H9 (cell line): ENCODE measurements at regions not wholly inside any gene's neighbourhood (a gene's known extent, or its start where the extent isn't known, plus 50 kb on each side); places are given as distances from the start of the nearest gene placed in this dataset.

Experiments
- DNase-seq: peaks from one replicate; pipeline ENCODE4 v3.0.0-alpha.2; 2017
- H2AFZ ChIP-seq: one replicate; pipeline ENCODE4 v1.6.1; 2013; ENCODE audit warnings: mild to moderate bottlenecking, low read length, control low read depth, moderate library complexity
- H2AK5ac ChIP-seq: 2 replicates; pipeline ENCODE4 v1.6.1; 2013; ENCODE audit warnings: low read length, control low read depth, mixed read lengths; ENCODE audit not compliant: insufficient read length
- H2BK120ac ChIP-seq: one replicate; pipeline ENCODE4 v1.6.1; 2013; ENCODE audit warnings: low read depth, mild to moderate bottlenecking, low read length, control low read depth, inconsistent platforms; ENCODE audit not compliant: poor library complexity, severe bottlenecking
- H2BK12ac ChIP-seq: 2 replicates; pipeline ENCODE4 v1.6.1; 2013; ENCODE audit warnings: low read length, control low read depth, mixed read lengths, low read depth; ENCODE audit not compliant: insufficient read length
- H2BK15ac ChIP-seq: 2 replicates; pipeline ENCODE4 v1.6.1; 2013; ENCODE audit warnings: low read depth, low read length, control low read depth
- H2BK20ac ChIP-seq: one replicate; pipeline ENCODE4 v1.6.1; 2013; ENCODE audit warnings: low read depth, mild to moderate bottlenecking, low read length, control low read depth, inconsistent platforms; ENCODE audit not compliant: poor library complexity, severe bottlenecking
- H2BK5ac ChIP-seq: 2 replicates; pipeline ENCODE4 v1.6.1; 2013; ENCODE audit warnings: low read length, control low read depth, mixed read lengths; ENCODE audit not compliant: insufficient read length
- H3K14ac ChIP-seq: 2 replicates; pipeline ENCODE4 v1.6.1; 2013; ENCODE audit warnings: low read length, control low read depth; ENCODE audit not compliant: insufficient read depth
- H3K18ac ChIP-seq: 2 replicates; pipeline ENCODE4 v1.6.1; 2013; ENCODE audit warnings: low read depth, mild to moderate bottlenecking, mixed read lengths, low read length, control low read depth; ENCODE audit not compliant: insufficient read length
- H3K23ac ChIP-seq: 2 replicates; pipeline ENCODE4 v1.6.1; 2013; ENCODE audit warnings: low read length, control low read depth, mixed read lengths, low read depth; ENCODE audit not compliant: insufficient read length
- H3K23me2 ChIP-seq: 2 replicates; pipeline ENCODE4 v1.6.1; 2013; ENCODE audit warnings: low read depth, mild to moderate bottlenecking, mixed read lengths, low read length, control low read depth; ENCODE audit not compliant: insufficient read length, poor library complexity, severe bottlenecking
- H3K27ac ChIP-seq: 2 replicates; pipeline ENCODE4 v1.5.1; 2013; ENCODE audit warnings: low read length, control low read depth, mixed read lengths, low read depth; ENCODE audit not compliant: insufficient read length
- H3K27me3 ChIP-seq: 2 replicates; pipeline ENCODE4 v1.6.1; 2013; ENCODE audit warnings: low read length, control low read depth, inconsistent platforms; ENCODE audit not compliant: insufficient read depth
- H3K4ac ChIP-seq: 2 replicates; pipeline ENCODE4 v1.6.1; 2013; ENCODE audit warnings: low read depth, mild to moderate bottlenecking, control low read depth, inconsistent platforms, low read length, moderate library complexity
- H3K4me1 ChIP-seq: 2 replicates; pipeline ENCODE4 v1.6.1; 2013; ENCODE audit warnings: low read length, control low read depth, inconsistent platforms; ENCODE audit not compliant: insufficient read depth
- H3K4me2 ChIP-seq: 2 replicates; pipeline ENCODE4 v1.6.1; 2013; ENCODE audit warnings: low read length, control low read depth, mixed read lengths; ENCODE audit not compliant: insufficient read length, insufficient read depth
- H3K56ac ChIP-seq: 2 replicates; pipeline ENCODE4 v1.6.1; 2013; ENCODE audit warnings: low read depth, mild to moderate bottlenecking, mixed read lengths, low read length, control low read depth; ENCODE audit not compliant: insufficient read length
- H3K79me1 ChIP-seq: 2 replicates; pipeline ENCODE4 v1.6.1; 2013; ENCODE audit warnings: low read depth, mild to moderate bottlenecking, moderate library complexity, low read length, control low read depth, inconsistent platforms; ENCODE audit not compliant: insufficient read depth, poor library complexity, severe bottlenecking
- H3K79me2 ChIP-seq: 2 replicates; pipeline ENCODE4 v1.6.1; 2013; ENCODE audit warnings: low read length, control low read depth, inconsistent platforms; ENCODE audit not compliant: insufficient read depth
- H3K9ac ChIP-seq: 2 replicates; pipeline ENCODE4 v1.6.1; 2013; ENCODE audit warnings: low read length, control low read depth, mixed read lengths; ENCODE audit not compliant: insufficient read length; ENCODE audit errors: extremely low read depth
- H3K9me3 ChIP-seq: one replicate; pipeline ENCODE4 v1.6.1; 2013; ENCODE audit warnings: low read depth, low read length, inconsistent platforms; ENCODE audit not compliant: control insufficient read depth
- H3T11ph ChIP-seq: one replicate; pipeline ENCODE4 v1.6.1; 2013; ENCODE audit warnings: mild to moderate bottlenecking, low read length, control low read depth, inconsistent platforms
- H4K20me1 ChIP-seq: one replicate; pipeline ENCODE4 v1.6.1; 2013; ENCODE audit not compliant: control insufficient read depth, insufficient read length, insufficient read depth
- H4K5ac ChIP-seq: 2 replicates; pipeline ENCODE4 v1.6.1; 2013; ENCODE audit warnings: low read depth, mild to moderate bottlenecking, mixed read lengths, low read length, control low read depth; ENCODE audit not compliant: insufficient read length
- H4K8ac ChIP-seq: replicated peaks from 2 replicates; pipeline ENCODE4 v1.6.1; 2013; ENCODE audit warnings: low read length, control low read depth, mixed read lengths, low read depth; ENCODE audit not compliant: insufficient read length
- H4K91ac ChIP-seq: 2 replicates; pipeline ENCODE4 v1.6.1; 2013; ENCODE audit warnings: low read depth, mild to moderate bottlenecking, moderate library complexity, mixed read lengths, low read length, control low read depth; ENCODE audit not compliant: insufficient read length
- H3K27ac Mint-ChIP-seq, 3 experiments: 2 replicates in 2 of 3; 3 replicates in 1 of 3; pipeline ENCODE4 v1.8.0; 2020 to 2021; ENCODE audit warnings: mixed read lengths in 3 of 3, mild to moderate bottlenecking in 1 of 3, moderate library complexity in 1 of 3
- H3K27me3 Mint-ChIP-seq: 2 replicates; pipeline ENCODE4 v1.8.0; 2021; ENCODE audit warnings: low read depth, mild to moderate bottlenecking, moderate library complexity, mixed read lengths
- H3K36me3 Mint-ChIP-seq, 3 experiments: 2 replicates in 2 of 3; 3 replicates in 1 of 3; pipeline ENCODE4 v1.8.0; 2020 to 2021; ENCODE audit warnings: low read depth in 3 of 3, mixed read lengths in 3 of 3; ENCODE audit not compliant: insufficient read depth in 1 of 3
- H3K4me1 Mint-ChIP-seq, 2 experiments: 2 replicates each; pipeline ENCODE4 v1.8.0; 2020; ENCODE audit warnings: mixed read lengths in 2 of 2
- H3K4me3 Mint-ChIP-seq, 2 experiments: 2 replicates in 1 of 2; 3 replicates in 1 of 2; pipeline ENCODE4 v1.8.0; 2020 to 2021; ENCODE audit warnings: mild to moderate bottlenecking in 2 of 2, mixed read lengths in 2 of 2, moderate library complexity in 1 of 2
- H3K9me3 Mint-ChIP-seq, 2 experiments: 2 replicates in 1 of 2; 3 replicates in 1 of 2; pipeline ENCODE4 v1.8.0; 2020; ENCODE audit warnings: mild to moderate bottlenecking in 2 of 2, mixed read lengths in 2 of 2, moderate library complexity in 1 of 2
- CTCF ChIP-seq: fragments of 200-600 bp; sonication (generic); conservative IDR thresholded peaks from 3 replicates; pipeline ENCODE4 v1.8.0; 2021; ENCODE audit warnings: antibody characterized with exemption, mild to moderate bottlenecking
- WGBS: extraction: QIAGEN DNeasy Blood & Tissue Kit; methylation state at CpG from one replicate; pipeline ENCODE4 v1.1.7; 2013; ENCODE audit warnings: missing lambda C conversion rate, low lambda C conversion rate, mixed read lengths; ENCODE audit not compliant: insufficient read length; ENCODE audit errors: extremely low coverage; 5-methylcytosine and 5-hydroxymethylcytosine counted together

- H3K9me3 ChIP-seq = no peaks in the 10 kb centered on the region
- no peak overlapping the region for H2BK120ac ChIP-seq
- DNase-seq = no peak
- H2BK5ac ChIP-seq = no peak overlapping the region
- H3K27ac Mint-ChIP-seq = no peak overlapping the region
- no peaks in the 10 kb centered on the region for H3K79me1 ChIP-seq
- no peak overlapping the region for H4K8ac ChIP-seq
- no peak for TF ChIP-seq CTCF
- H3K27me3 ChIP-seq = no peaks in the 10 kb centered on the region
- H4K5ac ChIP-seq = no peak overlapping the region
- no peak overlapping the region for H3K18ac ChIP-seq
- H4K20me1 ChIP-seq = no peaks in the 10 kb centered on the region
- H3K27ac ChIP-seq = no peak overlapping the region
- H3K4ac ChIP-seq = no peak overlapping the region
- H3K36me3 Mint-ChIP-seq = no peaks in the 10 kb centered on the region
- H3K79me2 ChIP-seq = no peaks in the 10 kb centered on the region
- H3K27me3 Mint-ChIP-seq = peaks cover 10% of the 10 kb centered on the region
- no peak overlapping the region for H3K14ac ChIP-seq
- no peak overlapping the region for H3T11ph ChIP-seq
- H3K23ac ChIP-seq = no peak overlapping the region
- H3K56ac ChIP-seq = no peak overlapping the region
- H3K4me1 Mint-ChIP-seq = peaks cover 39 to 60% of the 10 kb centered on the region in 2 experiments
- no peak overlapping the region for H4K91ac ChIP-seq
- no peak overlapping the region for H2AK5ac ChIP-seq
- no CpG with 5 or more reads among the region's 2 CpGs for WGBS
- H2BK12ac ChIP-seq = no peak overlapping the region
- H3K4me1 ChIP-seq = peaks cover 7% of the 10 kb centered on the region; the same call in 1 of the 2 replicates
- H3K9me3 Mint-ChIP-seq = no peaks in the 10 kb centered on the region; a peak in 1 of 5 replicates
- H3K4me3 Mint-ChIP-seq = no peak overlapping the region
- no peak overlapping the region for H2AFZ ChIP-seq
- H2BK20ac ChIP-seq = no peak overlapping the region
- no peak overlapping the region for H2BK15ac ChIP-seq
- no peak overlapping the region for H3K4me2 ChIP-seq
- no peak overlapping the region for H3K9ac ChIP-seq
- no peaks in the 10 kb centered on the region for H3K23me2 ChIP-seq
Observed at GRCh38 chr9:651371-651770, 190.1 kb upstream of the DMRT1 start.
